DMS79 treated with DMSO at 0.1 percent for 48 hours (cell line): ENCODE measurements at regions not wholly inside any gene's neighbourhood (a gene's known extent, or its start where the extent isn't known, plus 50 kb on each side); places are given as distances from the start of the nearest gene placed in this dataset.

Source experiments
- DNase-seq: peaks from one replicate; lab custom pipeline; 2025; lab: John Stamatoyannopoulos, UW

DNA sequence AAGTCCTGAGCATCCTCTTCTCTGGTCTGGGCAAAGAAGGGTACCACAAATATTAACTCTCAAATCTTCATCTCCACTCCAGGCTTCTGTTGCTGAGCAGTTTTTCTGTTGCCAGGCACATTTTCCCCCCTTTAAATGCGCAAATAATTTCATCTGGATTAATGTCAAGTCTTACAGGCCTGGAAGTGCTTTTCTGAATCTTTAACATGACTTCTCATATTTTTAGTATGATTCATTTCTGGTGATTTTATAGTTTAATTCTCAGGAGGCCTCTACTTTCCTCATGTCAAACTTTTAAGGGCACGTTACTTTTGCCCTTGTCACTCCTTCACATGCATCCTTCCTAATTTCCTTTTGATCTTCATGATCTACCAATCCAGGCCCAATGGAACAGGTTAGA lies 510.2 kb downstream of the METTL15 start:
- no peak for DNase-seq

DNA sequence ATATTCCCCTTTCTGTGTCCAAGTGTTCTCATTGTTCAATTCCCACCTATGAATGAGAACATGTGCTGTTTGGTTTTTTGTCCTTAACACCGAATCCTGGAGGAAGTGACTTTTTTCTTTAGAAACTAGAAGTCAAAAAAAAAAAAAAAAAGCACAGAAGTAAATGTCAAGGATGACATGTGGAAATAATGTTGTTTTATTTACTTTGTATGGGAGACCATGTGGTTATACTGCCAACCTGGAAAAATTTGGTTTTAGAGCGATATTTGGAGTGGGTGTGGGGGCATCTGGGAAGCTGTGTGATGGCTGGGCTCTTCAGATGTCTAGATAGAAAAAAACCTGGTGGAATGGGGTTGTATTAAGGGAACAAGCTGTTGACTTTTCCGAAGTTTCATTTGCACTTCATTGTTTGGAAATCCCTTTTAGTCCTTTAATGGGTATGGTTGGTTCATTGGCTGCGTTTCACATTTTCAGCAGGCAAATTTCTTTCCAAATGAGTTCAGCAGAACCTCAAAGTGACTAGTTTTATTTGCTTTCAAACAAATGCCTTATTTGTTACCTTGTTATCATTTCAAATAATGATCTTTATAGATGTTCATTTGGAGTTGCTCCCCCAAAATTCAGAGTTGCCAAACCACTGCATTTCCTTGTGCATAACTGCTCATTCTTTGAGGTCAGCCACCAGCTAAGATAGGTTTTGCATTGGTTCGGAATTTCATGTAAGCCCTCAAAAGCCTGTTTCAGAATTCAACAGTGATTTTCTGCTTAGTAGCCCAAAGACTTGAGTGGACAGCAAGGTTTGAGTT lies 508.2 kb downstream of the METTL15 start:
- DNase-seq, result no peak

GRCh38 chr11:28615542-28615941 lies 507.4 kb downstream of the METTL15 start:
- DNase-seq, result no peak

- DNase-seq, result no peak
Measured at GRCh38 chr11:28606930-28607329, 498.7 kb downstream of the METTL15 start.

- DNase-seq, result no peak
Measured at GRCh38 chr11:28599656-28600055, 491.5 kb downstream of the METTL15 start.

GRCh38 chr11:28598531-28598930 lies 490.3 kb downstream of the METTL15 start:
- no peak for DNase-seq

GRCh38 chr11:28596816-28597215 lies 488.6 kb downstream of the METTL15 start:
- DNase-seq, result no peak

- DNase-seq, result no peak
Measured at GRCh38 chr11:28592141-28592540, 484.0 kb downstream of the METTL15 start.

DNA sequence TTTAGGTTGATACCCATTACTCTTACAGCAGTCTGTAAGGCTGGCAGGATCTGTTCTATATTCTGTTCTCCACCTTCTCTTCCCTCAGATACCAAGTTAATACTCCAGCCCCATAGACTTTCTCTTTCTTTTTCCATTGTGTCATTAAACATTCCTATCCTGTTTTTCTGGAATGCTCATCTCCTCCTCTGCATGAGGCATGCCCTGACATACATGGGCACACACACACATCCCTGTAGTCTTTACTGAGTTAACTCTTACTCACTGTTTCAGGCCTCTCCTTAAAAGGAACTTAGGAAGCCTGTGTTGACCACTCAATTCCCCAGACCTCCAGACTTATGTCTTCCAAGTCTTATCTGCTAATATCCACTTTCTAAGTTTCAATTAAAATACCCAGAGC lies 476.8 kb downstream of the METTL15 start:
- no peak for DNase-seq

DNA sequence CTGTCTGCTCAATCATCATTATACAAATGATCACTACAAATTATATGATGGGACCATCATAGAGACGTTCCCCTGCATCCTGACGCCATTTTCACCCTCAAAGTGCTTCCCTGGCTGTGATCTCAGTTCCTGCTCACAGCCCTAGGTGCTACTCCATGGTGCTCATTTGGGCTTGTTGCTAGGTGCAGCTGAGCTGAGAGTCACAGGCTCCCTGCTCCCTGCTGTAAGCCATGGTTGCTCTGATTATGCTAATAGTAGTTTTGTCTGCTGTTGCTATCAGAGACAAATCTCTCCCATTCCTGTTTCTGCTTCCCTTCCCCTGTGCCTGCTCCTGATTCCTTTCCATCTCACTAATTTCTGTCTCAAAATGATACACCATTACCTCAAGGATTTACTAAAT lies 474.3 kb downstream of the METTL15 start:
- DNase-seq, result no peak

DNA sequence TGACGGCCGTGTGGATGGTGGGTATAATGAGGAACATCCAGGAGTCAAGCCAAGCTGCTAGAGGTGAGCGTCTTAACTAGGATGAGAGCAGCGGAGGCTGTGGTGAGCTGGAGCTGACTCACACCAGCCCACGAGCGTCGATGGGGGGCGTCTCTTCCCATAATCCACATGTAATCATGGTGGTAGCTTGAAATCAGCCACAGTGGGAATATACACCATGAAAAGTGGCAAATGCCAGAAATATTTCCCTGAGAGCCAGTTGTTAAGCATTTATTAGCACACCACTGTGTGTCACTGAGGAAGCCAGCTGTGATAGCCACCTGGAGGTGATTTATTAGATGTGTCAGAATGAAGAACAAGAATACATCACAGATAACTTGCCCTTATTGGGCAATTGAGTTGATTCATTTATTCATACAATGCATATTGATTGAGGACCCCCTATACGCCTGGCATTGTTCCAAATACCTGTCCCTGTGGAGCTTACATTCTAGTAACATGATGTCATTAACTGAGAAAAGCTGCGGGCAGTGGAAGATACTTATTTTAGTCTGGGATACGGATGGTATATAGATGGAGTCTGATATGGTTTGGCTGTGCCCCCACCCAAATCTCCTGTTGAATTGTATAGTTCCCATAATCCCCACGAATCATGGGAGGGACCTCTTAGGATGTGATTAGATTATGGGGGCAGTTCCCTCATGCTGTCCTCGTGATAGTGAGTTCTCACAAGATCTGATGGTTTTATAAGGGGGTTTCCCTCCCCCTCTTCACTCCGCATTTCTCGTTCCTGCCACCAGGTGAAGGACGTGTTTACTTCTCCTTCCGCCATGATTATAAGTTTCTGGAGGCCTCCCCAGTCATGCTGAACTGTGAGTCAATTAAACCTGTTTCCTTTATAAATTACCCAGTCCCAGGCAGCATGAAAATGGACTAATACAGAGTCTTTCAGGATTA lies 473.4 kb downstream of the METTL15 start:
- no peak for DNase-seq

DNA sequence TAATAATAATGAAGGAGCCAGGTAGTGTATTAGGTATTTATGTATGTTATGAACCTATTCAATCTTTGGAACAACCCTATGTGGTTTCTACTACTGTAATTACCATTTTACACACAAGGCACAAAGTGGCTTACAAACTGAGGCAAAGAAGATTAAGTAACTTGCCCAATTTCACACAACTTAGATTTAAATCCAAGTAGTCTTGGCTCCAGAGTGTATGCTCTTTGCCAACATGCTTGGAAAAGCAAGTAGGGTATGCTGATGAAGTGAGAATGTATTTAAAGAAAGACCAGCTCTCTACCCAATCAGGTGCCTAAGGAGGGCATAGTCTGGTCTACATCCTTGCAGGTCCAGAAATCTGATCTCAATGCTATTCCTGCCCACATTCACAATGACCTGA lies 463.2 kb downstream of the METTL15 start:
- DNase-seq, result no peak

DNA sequence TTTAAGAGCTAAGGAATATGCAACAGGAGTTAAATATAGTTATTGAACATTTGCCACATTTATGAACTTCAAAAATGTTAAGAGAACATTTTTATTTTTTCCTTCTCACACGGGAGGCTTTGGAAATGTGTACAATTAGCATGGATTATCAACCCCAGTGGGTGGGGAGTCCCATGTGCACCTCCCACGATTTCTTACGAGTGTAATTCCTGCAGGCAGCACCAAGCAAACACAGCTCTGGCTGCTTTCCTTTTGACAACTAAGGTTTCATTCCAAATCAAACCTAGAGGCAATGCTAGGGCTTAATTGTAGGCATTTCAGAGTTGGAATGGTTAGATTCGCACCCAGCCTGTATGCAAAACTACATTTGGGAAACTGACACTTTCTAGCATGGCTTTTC lies 460.9 kb downstream of the METTL15 start:
- no peak for DNase-seq

GRCh38 chr11:28566339-28567089 lies 458.3 kb downstream of the METTL15 start:
- DNase-seq, result no peak

DNA sequence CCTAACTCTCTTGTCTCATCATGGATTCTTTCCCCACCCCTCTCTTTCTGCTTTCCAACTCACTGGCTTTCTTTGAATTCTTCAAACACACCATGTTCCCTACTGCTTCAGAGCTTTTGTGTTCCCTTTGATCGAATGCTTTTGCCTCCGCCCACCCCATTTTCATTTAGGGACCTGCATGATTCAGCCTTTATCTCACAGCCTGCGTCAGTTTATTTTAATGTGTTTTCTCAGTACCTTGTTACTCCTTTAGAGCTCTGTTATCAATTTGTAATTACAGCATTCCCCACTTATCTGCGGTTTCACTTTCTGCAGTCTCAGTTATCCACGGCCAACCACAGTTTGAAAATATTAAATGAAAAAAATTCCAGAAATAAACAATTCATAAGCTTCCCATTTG lies 451.3 kb downstream of the METTL15 start:
- DNase-seq, result no peak

DNA sequence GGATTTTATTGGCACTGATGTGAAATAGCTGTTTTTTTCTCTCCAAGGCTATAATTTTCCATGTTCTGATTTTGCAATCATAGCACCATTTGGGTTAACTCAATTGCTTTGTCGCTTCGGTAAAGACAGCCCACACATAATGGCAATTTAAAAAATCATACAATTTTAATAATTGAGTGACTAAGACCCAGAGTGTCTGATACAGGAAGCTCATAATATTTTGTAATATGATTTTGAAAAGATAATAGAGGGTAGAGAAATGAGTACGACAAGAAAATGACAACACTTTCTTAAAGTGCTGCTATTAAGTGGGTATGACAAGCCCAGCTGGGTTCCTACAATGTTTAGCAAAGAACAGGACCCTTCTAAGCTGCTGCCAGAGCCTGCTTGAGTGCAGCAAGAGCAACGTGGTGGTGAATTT lies 439.1 kb downstream of the METTL15 start:
- no peak for DNase-seq

DNA sequence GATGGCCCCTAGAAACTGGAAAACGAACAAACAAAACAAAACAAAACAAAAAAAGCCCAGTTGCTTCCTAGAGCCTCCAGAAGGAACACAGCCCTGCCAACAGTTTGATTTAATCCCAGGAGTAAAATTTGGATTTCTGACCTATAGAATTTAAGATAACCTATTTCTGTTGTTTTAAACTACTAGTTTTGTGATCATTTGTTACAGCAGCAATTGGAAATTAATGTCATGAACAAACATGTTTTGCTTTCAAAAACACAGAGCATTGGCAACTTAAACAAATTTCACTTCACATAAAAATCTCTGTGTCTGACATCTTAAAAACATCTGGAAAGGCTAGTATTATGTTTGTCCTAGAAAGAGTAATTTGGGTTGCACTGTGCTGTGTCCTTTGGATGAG lies 437.3 kb downstream of the METTL15 start:
- DNase-seq, result no peak

DNA sequence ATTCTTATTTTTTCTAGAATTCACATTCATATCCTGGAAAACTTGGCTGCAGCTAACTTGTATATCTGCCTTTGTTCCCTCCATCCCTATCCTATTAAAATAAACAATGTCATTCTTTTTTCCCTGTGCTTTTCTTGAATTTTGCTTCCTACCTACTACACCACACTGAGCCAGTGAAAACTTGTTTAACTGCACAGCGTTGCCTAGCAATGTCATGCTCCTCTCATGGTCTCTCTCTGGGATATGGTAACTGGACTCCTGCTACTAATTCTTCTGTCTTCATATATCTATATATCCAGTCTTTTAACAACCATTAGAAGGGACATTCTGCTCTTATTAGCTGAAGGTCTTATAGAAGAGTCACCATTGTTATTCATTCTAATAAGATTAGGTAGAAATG lies 434.4 kb downstream of the METTL15 start:
- DNase-seq, result no peak

GRCh38 chr11:28539239-28540030 lies 431.2 kb downstream of the METTL15 start:
- no peak for DNase-seq

- DNase-seq, result no peak
Measured at GRCh38 chr11:28537822-28538221, 429.6 kb downstream of the METTL15 start.

DNA sequence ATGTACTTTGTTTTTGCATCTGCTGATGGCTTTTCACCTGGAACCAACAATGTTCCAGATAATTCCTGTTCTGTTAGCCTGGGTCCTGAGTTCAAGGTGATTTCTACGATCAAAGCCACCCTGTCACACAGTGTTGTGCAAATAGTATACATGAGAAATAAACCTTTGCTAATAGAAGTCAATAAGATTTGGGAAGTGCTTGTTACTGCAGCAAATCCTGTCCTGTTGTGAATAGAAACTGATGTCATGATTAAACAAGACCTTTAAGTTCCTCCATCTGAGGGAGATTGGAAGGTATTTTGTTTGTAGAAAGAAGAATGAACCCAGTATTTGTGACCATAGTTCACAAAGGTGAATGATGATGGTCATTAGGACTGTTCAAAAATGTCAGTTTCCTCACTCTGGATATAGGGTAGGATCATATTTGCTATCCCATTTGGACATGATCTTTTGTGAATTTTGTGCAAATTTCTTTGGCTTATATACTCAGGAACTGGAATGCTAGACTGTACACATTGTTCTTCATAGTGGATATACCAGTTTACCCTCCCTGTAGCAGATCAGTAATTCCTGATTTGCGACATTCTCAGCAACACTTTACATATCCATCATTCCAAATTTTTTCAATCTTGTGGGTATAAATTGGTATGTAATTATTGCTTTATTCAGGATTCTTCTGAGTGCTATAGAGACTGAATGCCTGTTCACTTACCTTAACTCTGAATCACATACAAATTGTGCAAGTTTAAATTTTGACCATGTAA lies 428.5 kb downstream of the METTL15 start:
- DNase-seq, result no peak
